Right renal pelvis (tissue), 4 donors: ENCODE measurements at regions not wholly inside any gene's neighbourhood (a gene's known extent, or its start where the extent isn't known, plus 50 kb on each side); places are given as distances from the start of the nearest gene placed in this dataset.

ENCODE experiments used
- DNase-seq, 4 donors: peaks; one replicate each; pipeline ENCODE4 v3.0.0-alpha.2; 2013; ENCODE audit warnings: low read depth in 4 of 4, low spot score in 3 of 4, missing footprints in 1 of 4

- DNase-seq, result no peak
Measured at GRCh38 chr4:146998157-146998556, 52.5 kb upstream of the TTC29 start.

- no peak for DNase-seq
Measured at GRCh38 chr4:147003956-147004809, 58.5 kb upstream of the TTC29 start.

- DNase-seq, result no peak
Measured at GRCh38 chr4:147006229-147006628, 60.6 kb upstream of the TTC29 start.

- DNase-seq, result no peak
Measured at GRCh38 chr4:147009875-147010274, 64.2 kb upstream of the TTC29 start.

GRCh38 chr4:147011411-147011810 is 65.7 kb upstream of the TTC29 start:
- peak in 1 of 4 donors; percentile 10 for DNase-seq

- no peak for DNase-seq
Measured at GRCh38 chr4:147012059-147012707, 66.5 kb upstream of the TTC29 start.

GRCh38 chr4:147014946-147015345 is 69.3 kb upstream of the TTC29 start:
- no peak for DNase-seq

- DNase-seq, result no peak
Measured at GRCh38 chr4:147015491-147015890, 69.8 kb upstream of the TTC29 start.

- DNase-seq, result no peak
Measured at GRCh38 chr4:147017081-147017480, 71.4 kb upstream of the TTC29 start.

- peak in 1 of 4 donors; percentile 13 for DNase-seq
Measured at GRCh38 chr4:147019091-147019490, 73.4 kb upstream of the TTC29 start.

- no peak for DNase-seq
Measured at GRCh38 chr4:147020456-147020855, 74.8 kb upstream of the TTC29 start.

- DNase-seq, result no peak
Measured at GRCh38 chr4:147025042-147025441, 79.4 kb upstream of the TTC29 start.

GRCh38 chr4:147029296-147029695 is 83.6 kb upstream of the TTC29 start:
- no peak for DNase-seq

- DNase-seq, result no peak
Measured at GRCh38 chr4:147034372-147034771, 88.7 kb upstream of the TTC29 start.

GRCh38 chr4:147037069-147037468 is 91.4 kb upstream of the TTC29 start:
- DNase-seq, result no peak

- DNase-seq, result no peak
Measured at GRCh38 chr4:147039976-147040575, 94.4 kb upstream of the TTC29 start.

- DNase-seq, result no peak
Measured at GRCh38 chr4:147040874-147041273, 95.2 kb upstream of the TTC29 start.

- DNase-seq, result no peak
Measured at GRCh38 chr4:147041376-147041775, 95.7 kb upstream of the TTC29 start.

- DNase-seq, result no peak
Measured at GRCh38 chr4:147042046-147042445, 96.4 kb upstream of the TTC29 start.

GRCh38 chr4:147044241-147044640 is 98.6 kb upstream of the TTC29 start:
- no peak for DNase-seq

- no peak for DNase-seq
Measured at GRCh38 chr4:147049946-147050345, 104.3 kb upstream of the TTC29 start.

- no peak for DNase-seq
Measured at GRCh38 chr4:147050356-147050765, 104.7 kb upstream of the TTC29 start.
